ENCODE measurements at regions not wholly inside any gene's neighbourhood (a gene's known extent, or its start where the extent isn't known, plus 50 kb on each side); places are given as distances from the start of the nearest gene placed in this dataset.

DNA sequence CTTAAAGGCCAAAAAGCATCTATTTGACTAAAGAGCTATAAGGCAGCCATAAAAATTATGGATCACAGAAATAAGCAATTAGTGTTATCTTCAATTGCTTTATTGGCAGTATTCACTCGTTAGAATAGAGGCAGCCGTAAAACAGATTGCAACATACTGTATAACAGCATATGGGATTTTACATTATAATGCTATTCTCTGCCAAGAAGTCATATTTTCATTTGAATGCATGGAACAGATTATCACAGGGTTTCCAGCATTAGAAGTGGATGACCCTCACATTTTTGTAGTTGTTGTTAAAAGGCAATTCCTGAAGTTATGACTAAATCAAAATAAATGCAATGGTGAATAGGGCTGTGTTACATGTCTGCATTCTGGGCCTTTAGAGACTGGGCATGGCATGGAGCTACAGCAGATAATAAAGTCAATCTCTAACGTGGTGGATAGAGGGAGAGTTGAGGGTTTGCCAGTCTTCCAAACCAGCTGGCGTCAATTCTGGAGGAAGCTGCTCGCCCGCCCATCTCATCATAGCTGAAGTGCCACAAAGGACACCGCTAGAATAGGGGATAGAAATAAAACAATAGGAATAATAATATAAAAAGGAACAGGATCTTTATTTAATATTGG is 155.4 kb upstream of the VRK2 start:
- Mint-ChIP-seq H3K9me3 (no peaks in the 10 kb centered on the region), H3K27ac (no peak overlapping the region), H3K36me3 (ENCODE audit: low read depth) (no peaks in the 10 kb centered on the region), H3K4me3 (no peak overlapping the region), H3K27me3 (no peaks in the 10 kb centered on the region), H3K4me1 (peaks cover 14% of the 10 kb centered on the region)
- intact Hi-C loops (cut with micrococcal nuclease) = loop anchor here (5.0 kb wide), 1 partner anchor 351 kb away; the partner anchor contains the start of gene FANCL
- ATAC-seq (ENCODE audit: low read depth) (no peak), DNase-seq (no peak)
- TF ChIP-seq CTCF (IDR thresholded peaks at IDR 0.05) = no peak
- ChIA-PET CTCF (no interaction called here), POLR2A (no interaction called here)

DNA sequence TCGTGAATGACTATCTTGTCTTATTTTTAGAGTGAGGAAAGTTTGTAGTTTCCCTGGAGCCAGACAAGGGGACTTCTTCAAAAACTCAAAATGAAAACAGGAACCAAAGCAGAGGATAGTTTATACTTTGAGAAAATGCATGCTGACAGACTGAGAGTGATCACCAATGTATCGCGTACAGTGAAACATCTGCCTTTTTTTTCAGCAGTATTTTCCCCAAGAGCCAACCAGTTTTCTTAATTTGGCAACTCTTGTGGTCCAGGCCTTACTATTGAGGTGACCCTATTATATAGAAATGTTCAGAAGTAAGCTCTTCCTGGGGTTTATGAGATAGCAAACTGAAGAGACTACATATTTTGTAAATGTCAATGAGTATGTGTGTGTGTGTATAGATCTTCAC is 153.7 kb upstream of the VRK2 start:
- H3K27ac Mint-ChIP-seq = peak overlapping the region; percentile 37
- ATAC-seq (ENCODE audit: low read depth) = peak; percentile 65
- no peaks in the 10 kb centered on the region for H3K9me3 Mint-ChIP-seq
- no peaks in the 10 kb centered on the region for H3K27me3 Mint-ChIP-seq
- ChIA-PET POLR2A (no interaction called here), CTCF (interaction anchor here (1.8 kb wide), 1 partner anchor 13 kb away, joined by 12 read pairs; no protein-coding TSS in a partner anchor)
- intact Hi-C loops (cut with micrococcal nuclease) = loop anchor here (5.0 kb wide), 1 partner anchor 349 kb away; the partner anchor contains the start of gene FANCL
- peaks cover 13% of the 10 kb centered on the region for H3K4me1 Mint-ChIP-seq
- H3K36me3 Mint-ChIP-seq (ENCODE audit: low read depth) = no peaks in the 10 kb centered on the region
- TF ChIP-seq CTCF (IDR thresholded peaks at IDR 0.05) = no peak
- no peak overlapping the region for H3K4me3 Mint-ChIP-seq
- DNase-seq = no peak

DNA sequence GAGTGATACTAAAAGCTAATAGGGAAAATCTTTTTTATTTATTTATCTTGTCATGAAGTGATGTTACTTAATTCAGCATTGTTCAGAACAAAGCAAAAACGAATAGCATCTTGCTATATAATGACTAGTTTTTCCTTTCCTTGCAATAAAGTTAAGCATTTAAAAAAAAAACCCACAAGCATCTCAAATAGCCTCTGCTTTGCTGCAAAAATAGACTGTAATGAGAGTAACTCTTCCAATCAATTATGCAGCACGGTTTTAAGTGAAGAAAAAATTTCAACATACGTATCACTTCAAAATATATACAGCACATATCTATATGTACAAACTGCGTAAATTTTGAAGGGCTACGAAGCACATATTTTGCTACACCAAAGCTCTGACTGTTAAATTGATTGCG is 153.3 kb upstream of the VRK2 start:
- intact Hi-C loops (cut with micrococcal nuclease) = loop anchor here (5.0 kb wide), 1 partner anchor 349 kb away; the partner anchor contains the start of gene FANCL
- TF ChIP-seq CTCF (IDR thresholded peaks at IDR 0.05) = no peak
- Mint-ChIP-seq H3K9me3 (no peaks in the 10 kb centered on the region), H3K27me3 (no peaks in the 10 kb centered on the region), H3K27ac (no peak overlapping the region), H3K4me1 (peaks cover 13% of the 10 kb centered on the region), H3K36me3 (ENCODE audit: low read depth) (no peaks in the 10 kb centered on the region), H3K4me3 (no peak overlapping the region)
- ChIA-PET CTCF (interaction anchor here (1.8 kb wide), 1 partner anchor 12 kb away, joined by 12 read pairs; no protein-coding TSS in a partner anchor), POLR2A (no interaction called here)
- DNase-seq = no peak
- no peak for ATAC-seq (ENCODE audit: low read depth)

GRCh38 chr2:57893786-57894185 is 152.8 kb upstream of the VRK2 start:
- TF ChIP-seq CTCF (IDR thresholded peaks at IDR 0.05) = no peak
- peaks cover 13% of the 10 kb centered on the region for H3K4me1 Mint-ChIP-seq
- no peaks in the 10 kb centered on the region for H3K36me3 Mint-ChIP-seq (ENCODE audit: low read depth)
- H3K27me3 Mint-ChIP-seq = no peaks in the 10 kb centered on the region
- no peak for DNase-seq
- intact Hi-C loops (cut with micrococcal nuclease) = loop anchor here (5.0 kb wide), 1 partner anchor 349 kb away; the partner anchor contains the start of gene FANCL
- ChIA-PET POLR2A (no interaction called here), CTCF (interaction anchor here (1.8 kb wide), 1 partner anchor 12 kb away, joined by 12 read pairs; no protein-coding TSS in a partner anchor)
- ATAC-seq (ENCODE audit: low read depth) = no peak
- no peak overlapping the region for H3K4me3 Mint-ChIP-seq
- H3K9me3 Mint-ChIP-seq = no peaks in the 10 kb centered on the region
- no peak overlapping the region for H3K27ac Mint-ChIP-seq

GRCh38 chr2:57894381-57894780 is 152.2 kb upstream of the VRK2 start:
- Mint-ChIP-seq H3K4me3 (no peak overlapping the region), H3K4me1 (peaks cover 13% of the 10 kb centered on the region), H3K36me3 (ENCODE audit: low read depth) (no peaks in the 10 kb centered on the region), H3K27ac (no peak overlapping the region), H3K27me3 (no peaks in the 10 kb centered on the region), H3K9me3 (no peaks in the 10 kb centered on the region)
- DNase-seq = no peak
- ATAC-seq (ENCODE audit: low read depth) = no peak
- intact Hi-C loops (cut with micrococcal nuclease) = loop anchor here (5.0 kb wide), 1 partner anchor 348 kb away; the partner anchor contains the start of gene FANCL
- CTCF ChIA-PET = interaction anchor here (1.8 kb wide), 1 partner anchor 11 kb away, joined by 12 read pairs; no protein-coding TSS in a partner anchor
- TF ChIP-seq CTCF (IDR thresholded peaks at IDR 0.05) = no peak
- POLR2A ChIA-PET = no interaction called here

All from activated B cell treated with CpG ODN at 0.5 μM for 24 hours (primary cell).